Middle frontal gyrus (tissue), 1 donor: ENCODE measurements at regions not wholly inside any gene's neighbourhood (a gene's known extent, or its start where the extent isn't known, plus 50 kb on each side); places are given as distances from the start of the nearest gene placed in this dataset.
"Not testable (repeated sequence)": the region's sequence is repeated elsewhere in the genome, so short reads cannot be mapped to it uniquely, and the experiment has no call there.

Source experiments
- DNase-seq: peaks from one replicate; pipeline ENCODE4 v3.0.0-alpha.2; 2015; ENCODE audit warnings: low spot score; ENCODE audit errors: extremely low spot score

DNA sequence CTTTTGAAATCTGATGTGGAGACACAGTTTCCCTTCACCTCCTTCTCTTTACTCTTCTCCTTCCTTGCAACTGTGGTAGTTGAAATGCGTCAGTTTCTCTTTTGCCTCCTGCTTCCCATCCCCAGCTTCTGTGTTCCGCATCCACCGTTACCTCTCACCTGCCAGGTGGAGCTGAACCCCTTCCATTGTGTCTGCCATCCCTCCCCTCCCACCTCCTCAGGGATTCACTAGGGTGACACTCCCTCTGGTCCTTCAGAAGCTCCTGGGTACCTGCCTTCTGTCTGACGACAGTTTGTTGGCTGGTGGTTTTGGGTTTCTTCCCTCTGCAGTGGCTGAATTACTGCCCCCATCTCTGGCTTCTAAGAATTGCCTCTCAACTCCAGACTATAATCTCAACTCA lies 132.1 kb downstream of the SLC24A2 start:
- no peak for DNase-seq

DNA sequence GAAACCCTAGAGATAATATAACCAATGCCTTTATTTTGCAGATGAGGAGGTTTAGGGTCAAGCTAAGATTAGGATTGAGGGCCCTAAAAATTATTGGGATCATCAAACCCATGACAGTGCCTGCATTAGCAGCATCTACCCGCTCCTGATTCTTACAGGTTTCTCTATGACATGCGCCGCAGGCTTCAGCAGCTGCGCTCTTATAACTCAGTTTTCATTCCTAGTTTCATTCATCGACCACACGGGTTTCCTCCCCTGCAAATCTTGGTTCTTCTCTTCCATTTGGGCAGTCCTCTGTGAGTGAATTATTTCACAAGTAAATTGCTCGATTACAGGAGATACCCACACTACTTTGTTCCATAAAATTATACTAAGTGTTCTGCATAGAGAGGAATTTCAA lies 137.2 kb downstream of the SLC24A2 start:
- DNase-seq: no peak

DNA sequence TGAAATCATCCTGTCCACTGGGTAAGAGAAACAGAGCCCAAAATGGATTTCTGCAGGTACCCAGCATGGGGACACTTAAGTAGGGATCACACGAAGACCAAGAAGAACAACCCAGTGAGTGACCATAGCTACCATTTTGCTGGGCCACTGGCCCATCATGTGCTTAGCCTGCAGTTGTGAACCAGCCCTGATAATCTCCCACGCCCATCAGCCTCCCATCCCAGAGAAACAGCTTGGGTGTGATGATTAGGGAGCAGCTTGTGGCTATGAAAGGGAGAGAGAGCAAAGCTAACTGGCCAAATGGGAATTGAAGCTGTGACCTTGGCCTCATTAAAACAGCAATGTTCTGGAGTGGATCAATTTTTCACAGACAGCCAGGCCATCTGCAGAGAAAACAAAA lies 138.5 kb downstream of the SLC24A2 start:
- DNase-seq: no peak

- DNase-seq: no peak
These were observed 139.3 kb downstream of the SLC24A2 start for GRCh38 chr9:19649336-19650041.

DNA sequence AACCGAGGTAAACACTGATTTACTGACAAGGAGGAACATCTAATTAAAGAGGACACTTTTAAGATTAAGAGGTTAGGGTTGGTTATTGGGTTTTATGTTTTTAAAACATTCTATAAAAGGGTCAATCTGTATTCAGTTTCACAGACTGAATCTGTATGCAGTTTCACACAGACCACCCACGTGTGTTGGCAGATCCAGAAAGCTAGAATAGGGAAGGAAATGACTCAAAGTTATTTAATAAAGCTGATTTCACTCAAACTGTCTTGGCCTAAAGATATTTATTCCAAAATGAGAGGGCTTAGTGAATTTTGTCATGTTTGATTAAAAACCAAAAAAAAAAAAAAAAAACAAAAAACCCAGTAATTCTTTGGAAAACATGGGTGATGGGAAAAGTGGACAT lies 140.2 kb downstream of the SLC24A2 start:
- no peak for DNase-seq

DNA sequence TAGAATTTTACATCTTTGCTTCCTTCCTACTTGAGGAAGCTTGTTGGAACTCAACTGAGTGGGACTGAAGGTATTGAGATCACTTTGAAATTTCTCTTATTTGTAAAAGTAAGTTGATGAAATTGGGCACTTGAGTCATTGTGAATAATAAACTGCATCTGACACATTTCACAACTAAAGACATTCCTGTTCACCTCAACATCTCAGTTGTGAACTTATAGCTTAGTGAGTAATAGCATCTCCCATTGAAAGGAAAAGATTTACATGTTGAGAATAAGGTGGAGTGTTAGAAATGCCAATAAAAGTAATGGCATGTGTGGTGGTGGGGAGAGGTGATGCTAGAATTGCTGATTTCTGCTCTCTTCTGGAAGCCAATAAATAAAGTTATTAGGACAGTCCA lies 145.0 kb downstream of the SLC24A2 start:
- no peak for DNase-seq

GRCh38 chr9:19642256-19642655 lies 146.6 kb downstream of the SLC24A2 start:
- peak; percentile 44 for DNase-seq

GRCh38 chr9:19641046-19641445 lies 147.8 kb downstream of the SLC24A2 start:
- DNase-seq: no peak

DNA sequence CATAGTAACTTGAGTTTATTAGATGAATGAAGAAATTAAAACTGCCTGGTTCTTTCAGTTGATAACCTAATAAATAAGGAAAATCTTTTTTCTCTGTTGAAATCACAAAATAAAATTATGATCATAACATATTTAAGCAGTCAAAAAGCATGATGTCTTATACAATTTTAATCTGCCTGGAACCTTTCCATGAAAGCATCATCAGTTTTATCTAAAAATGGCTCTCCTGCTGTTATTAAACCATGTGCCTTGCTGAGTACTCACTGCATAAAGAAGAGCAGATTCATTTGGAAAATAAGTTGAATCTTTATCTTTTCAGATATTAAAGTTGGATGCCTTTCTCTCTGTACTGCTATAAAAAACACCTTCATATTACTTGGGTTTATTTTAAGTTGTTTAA lies 148.8 kb downstream of the SLC24A2 start:
- no peak for DNase-seq

DNA sequence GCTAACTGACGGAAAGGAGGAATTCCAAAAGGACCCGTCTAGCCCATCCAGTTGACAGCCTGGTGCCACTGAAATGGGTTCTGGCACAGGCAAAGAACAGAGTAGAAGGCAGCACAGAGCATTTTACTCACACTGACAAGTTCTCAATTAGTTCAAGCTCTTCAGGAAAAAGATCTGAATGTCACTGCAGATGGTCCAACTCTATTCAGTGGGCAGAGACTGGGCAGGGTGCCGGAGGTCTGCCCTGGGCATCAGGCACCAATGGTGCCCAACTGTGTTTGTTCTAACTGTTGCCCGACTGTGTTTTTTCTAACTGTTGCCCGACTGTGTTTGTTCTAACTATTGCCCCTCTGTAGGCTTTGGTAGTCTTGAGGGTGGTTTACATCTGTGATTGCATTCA lies 151.8 kb downstream of the SLC24A2 start:
- DNase-seq: no peak

GRCh38 chr9:19634881-19635280 lies 154.0 kb downstream of the SLC24A2 start:
- no peak for DNase-seq

- DNase-seq: no peak
These were observed 157.7 kb downstream of the SLC24A2 start for GRCh38 chr9:19631181-19631580.

DNA sequence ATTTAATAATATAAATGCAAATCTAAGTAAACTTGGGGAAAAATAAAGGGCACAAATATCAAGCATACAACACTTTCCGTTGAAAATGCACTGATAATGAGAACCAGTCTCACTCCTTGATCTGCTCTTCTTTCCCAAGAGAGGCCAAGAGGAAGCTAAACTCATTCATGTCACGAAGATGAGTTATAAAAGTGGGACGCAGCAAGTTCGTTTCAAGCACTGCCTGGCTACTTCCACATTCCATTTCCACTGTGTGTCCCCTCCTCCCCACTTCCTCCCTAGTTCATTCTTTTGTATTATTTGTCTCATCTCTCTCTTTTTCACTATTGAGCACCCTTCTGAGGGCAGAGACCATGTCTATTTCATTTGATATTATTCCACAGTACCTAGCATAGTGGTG lies 158.1 kb downstream of the SLC24A2 start:
- DNase-seq: no peak

DNA sequence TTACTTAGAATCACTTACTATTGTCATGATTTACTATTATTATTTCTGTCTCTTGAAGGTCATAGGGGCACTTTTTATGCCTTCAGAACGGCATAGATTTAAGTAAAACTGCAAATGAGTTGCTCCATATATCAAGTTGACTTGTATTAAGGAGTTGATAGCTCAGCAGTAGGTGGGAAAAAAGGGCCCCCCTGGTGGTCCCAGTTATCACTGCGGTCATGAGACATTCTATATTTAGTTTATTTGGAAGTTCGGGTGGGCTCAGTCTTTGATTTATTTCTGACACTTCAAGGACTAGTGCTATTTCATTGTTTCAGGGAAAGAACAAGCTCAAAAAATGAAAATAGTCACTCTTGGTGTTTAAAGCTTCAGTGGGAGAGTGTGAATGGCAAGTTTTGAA lies 159.3 kb downstream of the SLC24A2 start:
- DNase-seq: no peak

- DNase-seq: not testable (repeated sequence)
These were observed 163.4 kb downstream of the SLC24A2 start for GRCh38 chr9:19625426-19625825.

DNA sequence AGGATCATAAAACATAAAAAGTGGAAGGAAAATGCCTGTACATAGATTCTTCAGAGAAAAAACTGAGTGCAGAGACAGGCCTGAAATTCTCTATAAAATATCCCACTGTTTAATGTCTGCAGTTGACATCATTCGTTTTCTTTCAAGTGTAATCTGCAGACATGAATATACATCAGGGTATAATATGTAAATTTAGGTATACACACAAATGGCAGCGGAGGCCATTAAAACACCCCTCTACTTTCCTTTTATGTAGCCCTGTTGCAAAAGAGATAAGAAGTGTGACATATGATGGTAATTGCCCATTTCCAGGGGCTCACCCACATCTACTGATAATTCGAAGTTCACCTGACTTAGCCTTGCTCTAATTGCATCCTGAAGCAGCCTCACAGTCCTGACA lies 164.3 kb downstream of the SLC24A2 start:
- DNase-seq: no peak

- DNase-seq: no peak
These were observed 164.9 kb downstream of the SLC24A2 start for GRCh38 chr9:19623941-19624340.

DNA sequence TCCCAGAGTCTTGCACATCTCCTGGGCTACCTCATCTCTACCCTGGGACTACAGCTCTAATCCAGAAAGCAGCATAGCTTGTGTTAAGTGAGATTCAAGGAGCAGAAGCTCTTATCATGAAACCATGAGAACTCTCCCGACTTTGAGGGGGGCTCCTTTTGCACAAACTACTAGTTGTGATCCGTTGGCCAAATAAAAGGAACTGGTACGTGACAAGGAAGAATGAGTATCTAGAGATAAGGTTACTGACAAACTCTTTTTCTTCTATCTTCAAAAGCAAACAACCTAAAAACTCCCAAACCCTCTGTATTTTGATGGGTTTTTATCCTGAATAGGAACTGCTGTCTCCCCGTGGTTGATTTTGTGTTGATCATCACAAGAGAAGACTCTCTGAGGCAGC lies 168.5 kb downstream of the SLC24A2 start:
- no peak for DNase-seq

DNA sequence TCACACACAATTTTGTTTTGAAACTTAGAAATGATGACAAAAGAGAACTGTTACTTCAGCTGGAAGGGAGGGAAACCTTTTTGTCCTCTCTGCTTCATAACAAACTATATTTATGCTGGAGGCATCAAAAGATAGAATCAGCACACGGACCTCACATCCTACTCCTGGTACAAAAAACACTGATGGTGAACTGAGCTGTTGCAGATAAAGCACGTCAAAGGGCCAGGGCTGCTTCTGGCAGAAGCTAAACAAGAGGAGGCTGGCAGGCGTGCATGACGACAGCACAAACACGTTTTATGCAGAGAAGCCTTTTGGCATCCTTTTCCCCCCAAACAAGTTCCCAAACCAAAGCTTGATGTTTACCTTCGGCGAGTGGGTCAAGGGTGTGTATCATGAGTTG lies 169.6 kb downstream of the SLC24A2 start:
- no peak for DNase-seq

GRCh38 chr9:19618816-19619215 lies 170.0 kb downstream of the SLC24A2 start:
- peak; percentile 81 for DNase-seq

- no peak for DNase-seq
These were observed 173.7 kb downstream of the SLC24A2 start for GRCh38 chr9:19615036-19615624.

- DNase-seq: no peak
These were observed 174.5 kb downstream of the SLC24A2 start for GRCh38 chr9:19614294-19614693.

DNA sequence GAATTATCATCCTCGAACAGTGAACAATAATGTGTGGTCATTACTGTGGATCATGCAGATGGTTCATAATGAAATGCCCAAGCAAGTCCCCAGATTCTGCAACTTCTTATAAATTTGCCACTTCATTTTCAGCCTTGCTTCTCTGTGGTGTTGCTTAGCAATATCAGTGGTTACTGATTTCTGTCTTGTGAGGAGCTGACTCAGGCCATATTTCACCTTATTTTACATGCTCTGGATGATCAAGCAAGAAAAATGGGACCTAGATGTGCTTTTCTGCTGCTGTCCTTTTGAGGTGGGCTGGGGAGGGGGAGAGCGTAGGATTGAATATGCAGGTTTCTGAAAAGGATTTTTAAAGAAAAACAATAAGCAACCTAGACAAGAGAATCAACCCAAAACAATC lies 188.3 kb downstream of the SLC24A2 start:
- DNase-seq: no peak
